HG03521 (cell line): ENCODE measurements at regions not wholly inside any gene's neighbourhood (a gene's known extent, or its start where the extent isn't known, plus 50 kb on each side); places are given as distances from the start of the nearest gene placed in this dataset.
A peak's percentile ranks its signal among the peaks of the same experiment; 100 is the strongest.

ENCODE experiments used
- ATAC-seq: cut with Tn5 transposase; IDR thresholded peaks from one replicate; pipeline ENCODE4 v1.9.1; 2021; ENCODE audit warnings: mild to moderate bottlenecking, moderate library complexity; ENCODE audit not compliant: unreplicated experiment

- ATAC-seq: no peak
Observed at GRCh38 chr18:47602273-47602897, 328.1 kb downstream of the SMAD2 start.

- ATAC-seq: no peak
Observed at GRCh38 chr18:47601581-47602272, 328.7 kb downstream of the SMAD2 start.

GRCh38 chr18:47595831-47596501 is 334.5 kb downstream of the SMAD2 start:
- no peak for ATAC-seq

GRCh38 chr18:47594621-47595086 is 335.8 kb downstream of the SMAD2 start:
- no peak for ATAC-seq

- no peak for ATAC-seq
Observed at GRCh38 chr18:47593744-47594472, 336.6 kb downstream of the SMAD2 start.

GRCh38 chr18:47591429-47591828 is 339.0 kb downstream of the SMAD2 start:
- no peak for ATAC-seq

- ATAC-seq: no peak
Observed at GRCh38 chr18:47587587-47587986, 336.1 kb upstream of the SKOR2 start.

GRCh38 chr18:47586418-47587070 is 335.1 kb upstream of the SKOR2 start:
- no peak for ATAC-seq

- ATAC-seq: no peak
Observed at GRCh38 chr18:47585914-47586313, 334.5 kb upstream of the SKOR2 start.

GRCh38 chr18:47585136-47585535 is 333.7 kb upstream of the SKOR2 start:
- ATAC-seq: no peak

GRCh38 chr18:47582093-47582492 is 330.6 kb upstream of the SKOR2 start:
- no peak for ATAC-seq

- no peak for ATAC-seq
Observed at GRCh38 chr18:47577520-47577919, 326.1 kb upstream of the SKOR2 start.

GRCh38 chr18:47574966-47575365 is 323.5 kb upstream of the SKOR2 start:
- no peak for ATAC-seq

GRCh38 chr18:47571957-47572356 is 320.5 kb upstream of the SKOR2 start:
- no peak for ATAC-seq

- no peak for ATAC-seq
Observed at GRCh38 chr18:47566809-47567208, 315.3 kb upstream of the SKOR2 start.

- ATAC-seq: no peak
Observed at GRCh38 chr18:47560723-47561715, 309.6 kb upstream of the SKOR2 start.

GRCh38 chr18:47558110-47558750 is 306.8 kb upstream of the SKOR2 start:
- peak; percentile 51 for ATAC-seq

- ATAC-seq: no peak
Observed at GRCh38 chr18:47557160-47557559, 305.7 kb upstream of the SKOR2 start.

GRCh38 chr18:47552783-47553182 is 301.3 kb upstream of the SKOR2 start:
- no peak for ATAC-seq
